ENCODE measurements at regions not wholly inside any gene's neighbourhood (a gene's known extent, or its start where the extent isn't known, plus 50 kb on each side); places are given as distances from the start of the nearest gene placed in this dataset.
"Not testable (repeated sequence)": the region's sequence is repeated elsewhere in the genome, so short reads cannot be mapped to it uniquely, and the experiment has no call there.

- Histone ChIP-seq H3K9me3 (no peaks in the 10 kb centered on the region), H3K36me3 (no peaks in the 10 kb centered on the region), H3K4me1 (no peaks in the 10 kb centered on the region), H3K27ac (no peak overlapping the region), H3K27me3 (no peaks in the 10 kb centered on the region), H3K4me3 (no peak overlapping the region)
- 58% methylated on average over 4 of the region's 4 CpGs for WGBS (ENCODE audit: insufficient coverage, low coverage, low lambda C conversion rate, missing lambda C conversion rate)
- ATAC-seq (no peak), DNase-seq (no peak)
- TF ChIP-seq, protein P1, sequence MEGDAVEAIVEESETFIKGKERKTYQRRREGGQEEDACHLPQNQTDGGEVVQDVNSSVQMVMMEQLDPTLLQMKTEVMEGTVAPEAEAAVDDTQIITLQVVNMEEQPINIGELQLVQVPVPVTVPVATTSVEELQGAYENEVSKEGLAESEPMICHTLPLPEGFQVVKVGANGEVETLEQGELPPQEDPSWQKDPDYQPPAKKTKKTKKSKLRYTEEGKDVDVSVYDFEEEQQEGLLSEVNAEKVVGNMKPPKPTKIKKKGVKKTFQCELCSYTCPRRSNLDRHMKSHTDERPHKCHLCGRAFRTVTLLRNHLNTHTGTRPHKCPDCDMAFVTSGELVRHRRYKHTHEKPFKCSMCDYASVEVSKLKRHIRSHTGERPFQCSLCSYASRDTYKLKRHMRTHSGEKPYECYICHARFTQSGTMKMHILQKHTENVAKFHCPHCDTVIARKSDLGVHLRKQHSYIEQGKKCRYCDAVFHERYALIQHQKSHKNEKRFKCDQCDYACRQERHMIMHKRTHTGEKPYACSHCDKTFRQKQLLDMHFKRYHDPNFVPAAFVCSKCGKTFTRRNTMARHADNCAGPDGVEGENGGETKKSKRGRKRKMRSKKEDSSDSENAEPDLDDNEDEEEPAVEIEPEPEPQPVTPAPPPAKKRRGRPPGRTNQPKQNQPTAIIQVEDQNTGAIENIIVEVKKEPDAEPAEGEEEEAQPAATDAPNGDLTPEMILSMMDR (IDR thresholded peaks at IDR 0.05) = no peak
- no peak for TF ChIP-seq POLR2A (IDR thresholded peaks at IDR 0.05)
- intact Hi-C loops (cut with DNase I) = no loop called here
These were observed 188.7 kb upstream of the MINDY3 start for GRCh38 chr10:16049050-16049449.

- no peak overlapping the region for H3K4me3 ChIP-seq
- H3K36me3 ChIP-seq = no peaks in the 10 kb centered on the region
- WGBS (ENCODE audit: insufficient coverage, low coverage, low lambda C conversion rate, missing lambda C conversion rate) = 59% methylated on average over 7 of the region's 7 CpGs
- ATAC-seq (no peak), DNase-seq (no peak)
- H3K27ac ChIP-seq = no peak overlapping the region
- H3K27me3 ChIP-seq = no peaks in the 10 kb centered on the region
- TF ChIP-seq, protein P1 (IDR thresholded peaks at IDR 0.05) = no peak
- TF ChIP-seq POLR2A (IDR thresholded peaks at IDR 0.05) = no peak
- H3K9me3 ChIP-seq = no peaks in the 10 kb centered on the region
- intact Hi-C loops (cut with DNase I) = no loop called here
- H3K4me1 ChIP-seq = no peaks in the 10 kb centered on the region
These were observed 189.5 kb upstream of the MINDY3 start for GRCh38 chr10:16049782-16050181.

GRCh38 chr10:16063350-16063749 is 203.0 kb upstream of the MINDY3 start:
- ATAC-seq = no peak
- Histone ChIP-seq H3K4me1 (no peaks in the 10 kb centered on the region), H3K36me3 (no peaks in the 10 kb centered on the region), H3K27ac (no peak overlapping the region), H3K9me3 (no peaks in the 10 kb centered on the region), H3K4me3 (no peak overlapping the region), H3K27me3 (no peaks in the 10 kb centered on the region)
- no peak for DNase-seq
- intact Hi-C loops (cut with DNase I) = no loop called here
- TF ChIP-seq, protein P1 (IDR thresholded peaks at IDR 0.05) = no peak
- TF ChIP-seq POLR2A (IDR thresholded peaks at IDR 0.05) = no peak
- WGBS (ENCODE audit: insufficient coverage, low coverage, low lambda C conversion rate, missing lambda C conversion rate) = 0% methylated on average over 1 of the region's 1 CpG

GRCh38 chr10:16083551-16083950 is 223.2 kb upstream of the MINDY3 start:
- ATAC-seq; H3K27me3 ChIP-seq; H3K27ac ChIP-seq; intact Hi-C loops (cut with DNase I); H3K36me3 ChIP-seq; H3K4me3 ChIP-seq; DNase-seq; H3K4me1 ChIP-seq; H3K9me3 ChIP-seq: not testable (repeated sequence)
- 50% methylated on average over 2 of the region's 2 CpGs for WGBS (ENCODE audit: insufficient coverage, low coverage, low lambda C conversion rate, missing lambda C conversion rate)

DNA sequence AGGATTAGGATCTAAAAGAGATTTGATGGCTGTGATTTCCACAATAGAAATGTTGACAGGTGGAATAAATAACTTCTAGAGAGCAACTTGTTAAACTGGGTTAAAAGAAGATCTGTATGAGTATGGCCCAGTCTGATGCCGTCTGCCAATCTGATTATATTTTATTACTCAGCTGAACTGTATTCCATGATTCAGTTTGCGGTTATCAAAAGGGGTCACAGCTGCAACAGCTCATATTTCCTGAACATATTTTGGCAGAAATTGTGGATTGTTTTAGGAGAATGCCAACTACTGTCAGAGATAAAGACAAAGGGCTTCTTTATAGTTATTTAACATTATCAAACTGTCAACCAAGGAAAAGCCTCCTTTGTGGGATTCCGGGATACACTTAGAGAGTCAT is 244.8 kb upstream of the MINDY3 start:
- DNase-seq (no peak), ATAC-seq (no peak)
- Histone ChIP-seq H3K4me1 (no peaks in the 10 kb centered on the region), H3K36me3 (no peaks in the 10 kb centered on the region), H3K27ac (no peak overlapping the region), H3K4me3 (no peak overlapping the region), H3K27me3 (no peaks in the 10 kb centered on the region), H3K9me3 (no peaks in the 10 kb centered on the region)
- intact Hi-C loops (cut with DNase I) = no loop called here
- no peak for TF ChIP-seq POLR2A (IDR thresholded peaks at IDR 0.05)
- 54% methylated on average over 3 of the region's 3 CpGs for WGBS (ENCODE audit: insufficient coverage, low coverage, low lambda C conversion rate, missing lambda C conversion rate)
